Activated CD4-positive, alpha-beta T cell treated with anti-CD3 and anti-CD28 coated beads, Interleukin-2, amount 10 ng/mL, durations not matched to agents 24 days and 14 days (primary cell): ENCODE measurements at regions not wholly inside any gene's neighbourhood (a gene's known extent, or its start where the extent isn't known, plus 50 kb on each side); places are given as distances from the start of the nearest gene placed in this dataset.
"Not testable (repeated sequence)": the region's sequence is repeated elsewhere in the genome, so short reads cannot be mapped to it uniquely, and the experiment has no call there.

ENCODE experiments used
- DNase-seq: peaks from one replicate; pipeline ENCODE4 v3.0.0; 2022
- H3K27ac Mint-ChIP-seq: one replicate; pipeline ENCODE4 v1.8.0; 2022; ENCODE audit warnings: mild to moderate bottlenecking, mixed read lengths
- H3K27me3 Mint-ChIP-seq: one replicate; pipeline ENCODE4 v1.8.0; 2022; ENCODE audit warnings: mixed read lengths
- H3K36me3 Mint-ChIP-seq: one replicate; pipeline ENCODE4 v1.8.0; 2022; ENCODE audit warnings: low read depth, mild to moderate bottlenecking, mixed read lengths
- H3K4me1 Mint-ChIP-seq: one replicate; pipeline ENCODE4 v1.8.0; 2021; ENCODE audit warnings: mixed read lengths
- H3K4me3 Mint-ChIP-seq: one replicate; pipeline ENCODE4 v1.8.0; 2022; ENCODE audit warnings: mild to moderate bottlenecking, moderate library complexity, mixed read lengths
- H3K9me3 Mint-ChIP-seq: one replicate; pipeline ENCODE4 v1.8.0; 2021; ENCODE audit warnings: mixed read lengths
- intact Hi-C: fragments of 100-400 bp; cut with micrococcal nuclease; formaldehyde crosslinking; loops from one replicate; pipeline ENCODE4 v1.15.1; 2023

- Mint-ChIP-seq H3K4me1 (no peaks in the 10 kb centered on the region), H3K36me3 (no peaks in the 10 kb centered on the region), H3K27me3 (no peaks in the 10 kb centered on the region), H3K4me3 (no peak overlapping the region), H3K9me3 (no peaks in the 10 kb centered on the region), H3K27ac (no peak overlapping the region)
- intact Hi-C loops: no loop called here
- no peak for DNase-seq
Measured at GRCh38 chr13:65410791-65411190, 1819.3 kb downstream of the PCDH9 start.

- Mint-ChIP-seq H3K36me3 (no peaks in the 10 kb centered on the region), H3K4me1 (no peaks in the 10 kb centered on the region), H3K9me3 (peaks cover 4% of the 10 kb centered on the region), H3K27ac (no peak overlapping the region), H3K4me3 (no peak overlapping the region), H3K27me3 (no peaks in the 10 kb centered on the region)
- no peak for DNase-seq
- intact Hi-C loops: no loop called here
Measured at GRCh38 chr13:65401315-65401714, 1828.8 kb downstream of the PCDH9 start.

- Mint-ChIP-seq H3K36me3 (no peaks in the 10 kb centered on the region), H3K27me3 (no peaks in the 10 kb centered on the region), H3K4me1 (no peaks in the 10 kb centered on the region), H3K27ac (no peak overlapping the region), H3K4me3 (no peak overlapping the region), H3K9me3 (peaks cover 4% of the 10 kb centered on the region)
- DNase-seq: no peak
- intact Hi-C loops: no loop called here
Measured at GRCh38 chr13:65400702-65401101, 1829.4 kb downstream of the PCDH9 start.

- Mint-ChIP-seq H3K9me3 (no peaks in the 10 kb centered on the region), H3K36me3 (no peaks in the 10 kb centered on the region), H3K27me3 (no peaks in the 10 kb centered on the region), H3K4me3 (no peak overlapping the region), H3K27ac (no peak overlapping the region), H3K4me1 (no peaks in the 10 kb centered on the region)
- DNase-seq: no peak
- intact Hi-C loops: no loop called here
Measured at GRCh38 chr13:65387743-65388347, 1842.3 kb downstream of the PCDH9 start.

- no peak for DNase-seq
- no peaks in the 10 kb centered on the region for H3K36me3 Mint-ChIP-seq
- H3K9me3 Mint-ChIP-seq: no peaks in the 10 kb centered on the region
- no peak overlapping the region for H3K27ac Mint-ChIP-seq
- no peak overlapping the region for H3K4me3 Mint-ChIP-seq
- intact Hi-C loops: no loop called here
- H3K4me1 Mint-ChIP-seq: no peaks in the 10 kb centered on the region
- H3K27me3 Mint-ChIP-seq: no peaks in the 10 kb centered on the region
Measured at GRCh38 chr13:65378943-65379519, 1851.1 kb downstream of the PCDH9 start.

- H3K27me3 Mint-ChIP-seq: no peaks in the 10 kb centered on the region
- intact Hi-C loops: no loop called here
- no peaks in the 10 kb centered on the region for H3K36me3 Mint-ChIP-seq
- no peaks in the 10 kb centered on the region for H3K9me3 Mint-ChIP-seq
- DNase-seq: no peak
- no peak overlapping the region for H3K4me3 Mint-ChIP-seq
- H3K4me1 Mint-ChIP-seq: no peaks in the 10 kb centered on the region
- no peak overlapping the region for H3K27ac Mint-ChIP-seq
Measured at GRCh38 chr13:65378484-65378883, 1851.7 kb downstream of the PCDH9 start.

DNA sequence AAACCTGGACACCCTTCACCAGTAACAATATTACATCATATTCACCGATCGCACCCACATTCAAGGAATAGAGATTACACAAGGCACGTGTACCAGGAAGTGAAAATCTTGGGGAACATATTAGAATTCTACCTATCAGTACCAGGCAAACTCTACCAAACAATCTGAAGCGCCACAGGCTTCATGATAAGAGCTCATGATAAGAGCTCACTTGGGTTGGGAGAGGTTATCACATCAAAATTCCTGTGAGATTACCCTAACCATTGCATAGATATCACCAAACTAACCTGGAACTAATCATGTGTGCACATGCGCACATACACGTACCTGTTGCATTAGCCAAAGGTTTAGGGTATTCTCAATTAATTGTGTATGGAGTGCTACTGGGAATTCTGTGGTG lies 1861.3 kb downstream of the PCDH9 start:
- intact Hi-C loops: no loop called here
- Mint-ChIP-seq H3K9me3 (peaks cover 7% of the 10 kb centered on the region), H3K27me3 (no peaks in the 10 kb centered on the region), H3K27ac (no peak overlapping the region), H3K36me3 (no peaks in the 10 kb centered on the region), H3K4me3 (no peak overlapping the region), H3K4me1 (no peaks in the 10 kb centered on the region)
- DNase-seq: no peak

DNA sequence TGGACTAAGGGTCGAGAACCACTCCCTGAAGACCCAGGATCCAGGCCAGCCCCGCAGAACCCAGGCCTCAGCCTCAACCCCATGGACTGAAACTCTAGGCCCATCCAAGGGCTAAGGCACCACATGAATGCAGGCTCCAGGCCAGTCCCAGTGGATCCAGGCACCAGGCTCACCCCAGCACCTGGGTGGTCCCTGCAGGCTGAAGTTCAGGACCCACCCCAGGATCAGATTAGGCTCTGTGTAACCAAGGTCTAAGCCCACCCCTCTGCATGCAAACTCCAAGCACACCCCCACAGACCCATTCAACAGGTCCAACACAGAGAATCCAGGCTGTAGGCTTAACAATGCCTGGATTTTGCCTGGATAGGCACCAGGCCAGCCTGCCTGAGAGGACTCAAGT lies 1876.2 kb downstream of the PCDH9 start:
- no peak overlapping the region for H3K27ac Mint-ChIP-seq
- no peaks in the 10 kb centered on the region for H3K27me3 Mint-ChIP-seq
- no peak overlapping the region for H3K4me3 Mint-ChIP-seq
- H3K4me1 Mint-ChIP-seq: no peaks in the 10 kb centered on the region
- no peaks in the 10 kb centered on the region for H3K36me3 Mint-ChIP-seq
- no peaks in the 10 kb centered on the region for H3K9me3 Mint-ChIP-seq
- intact Hi-C loops: no loop called here
- DNase-seq: no peak

GRCh38 chr13:65353150-65353549 lies 1877.0 kb downstream of the PCDH9 start:
- H3K27me3 Mint-ChIP-seq, H3K4me3 Mint-ChIP-seq, intact Hi-C loops: not testable (repeated sequence)

DNA sequence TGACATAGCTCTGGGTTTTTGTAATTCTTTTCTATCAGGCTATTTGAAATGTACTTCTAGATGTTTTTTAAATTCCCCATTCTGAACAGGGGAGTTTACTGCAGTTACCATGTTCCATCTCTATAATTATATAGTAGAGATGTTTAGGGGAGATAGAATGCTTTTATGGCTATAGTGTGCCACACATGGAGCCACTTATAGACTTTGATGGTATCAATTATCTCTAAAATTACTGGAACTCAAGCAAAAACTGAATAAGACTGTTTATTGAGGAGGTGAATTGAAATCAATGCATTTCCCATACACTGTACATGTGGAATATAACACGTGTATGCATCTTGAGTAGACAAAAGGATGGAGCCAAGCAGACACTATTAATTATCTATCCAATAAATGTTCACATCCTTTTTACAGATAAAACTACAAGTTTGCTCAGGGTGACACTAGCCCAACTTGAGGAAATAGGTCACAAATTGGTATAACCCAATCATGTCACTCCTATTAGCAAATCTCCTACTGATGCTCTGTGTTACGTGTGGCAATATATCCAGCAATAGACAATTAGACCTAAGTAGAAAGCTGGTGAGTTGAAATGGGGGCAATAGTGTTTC lies 1882.6 kb downstream of the PCDH9 start:
- intact Hi-C loops: no loop called here
- Mint-ChIP-seq H3K9me3 (no peaks in the 10 kb centered on the region), H3K4me1 (no peaks in the 10 kb centered on the region), H3K36me3 (no peaks in the 10 kb centered on the region), H3K4me3 (no peak overlapping the region), H3K27me3 (no peaks in the 10 kb centered on the region), H3K27ac (no peak overlapping the region)
- no peak for DNase-seq

More at GRCh38 chr13:65353150-65353549, 1877.0 kb downstream of the PCDH9 start:
- not testable (repeated sequence) for H3K4me1 Mint-ChIP-seq, H3K9me3 Mint-ChIP-seq, H3K36me3 Mint-ChIP-seq, DNase-seq, H3K27ac Mint-ChIP-seq

- intact Hi-C loops: no loop called here
- Mint-ChIP-seq H3K27me3 (no peaks in the 10 kb centered on the region), H3K36me3 (no peaks in the 10 kb centered on the region), H3K4me3 (no peak overlapping the region), H3K9me3 (no peaks in the 10 kb centered on the region), H3K27ac (no peak overlapping the region), H3K4me1 (no peaks in the 10 kb centered on the region)
- no peak for DNase-seq
Measured at GRCh38 chr13:65343898-65344663, 1886.1 kb downstream of the PCDH9 start.

DNA sequence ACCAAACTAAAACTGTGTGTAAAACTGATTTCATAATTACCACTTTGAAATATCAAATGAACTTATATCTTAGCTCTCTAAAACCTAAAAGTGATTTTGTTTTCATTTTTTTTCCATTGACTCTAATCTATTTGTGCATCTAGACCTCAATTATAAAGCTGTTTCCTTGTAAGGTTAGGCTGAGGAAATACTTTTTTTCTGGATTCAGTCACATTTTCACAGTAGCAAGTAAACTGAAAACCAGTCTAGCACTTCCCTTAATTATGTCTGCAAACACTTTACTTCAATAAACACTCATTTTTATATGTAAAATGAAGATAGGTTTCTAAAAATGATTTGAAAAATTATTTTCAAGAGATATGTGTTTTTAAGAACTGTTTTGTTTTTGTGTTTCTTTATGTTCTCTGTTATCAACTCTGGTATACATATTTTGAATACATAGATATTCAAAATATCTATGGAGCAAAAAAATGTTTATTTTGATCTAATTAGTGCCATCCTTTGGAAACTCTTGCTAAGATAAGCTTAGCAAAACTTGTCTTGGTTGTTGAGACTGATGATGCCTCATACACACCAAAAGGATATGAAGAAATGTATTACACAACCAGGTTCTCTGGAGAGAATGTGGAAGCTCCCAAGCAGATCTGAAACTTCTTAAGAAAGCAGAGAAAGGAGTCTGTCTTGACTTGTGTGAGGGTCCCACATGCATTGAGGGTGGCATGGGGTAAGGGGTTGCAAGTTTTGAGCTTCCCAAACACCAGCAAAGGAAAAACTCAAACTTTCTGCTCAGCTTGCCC lies 1887.4 kb downstream of the PCDH9 start:
- no peaks in the 10 kb centered on the region for H3K4me1 Mint-ChIP-seq
- no peak overlapping the region for H3K4me3 Mint-ChIP-seq

DNA sequence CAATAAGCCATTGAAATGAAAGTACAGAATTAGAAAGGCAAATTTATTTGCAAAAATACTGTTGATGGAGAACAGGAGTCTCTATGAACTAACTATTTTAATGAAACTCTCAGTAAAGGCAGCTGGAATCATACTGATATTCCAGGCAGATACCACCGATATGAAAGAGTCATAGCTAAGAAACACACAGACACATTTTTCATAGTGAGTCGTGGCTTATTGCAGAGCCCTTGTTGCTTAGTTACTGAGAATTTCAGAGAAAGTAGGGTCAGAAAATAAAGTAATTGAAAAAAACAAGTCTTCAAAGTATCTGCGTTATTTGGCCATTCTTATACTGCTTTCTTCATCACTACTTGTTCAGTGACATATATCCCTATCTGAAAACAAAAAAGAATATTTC lies 1890.9 kb downstream of the PCDH9 start:
- no peak for DNase-seq
- Mint-ChIP-seq H3K27me3 (no peaks in the 10 kb centered on the region), H3K9me3 (no peaks in the 10 kb centered on the region), H3K36me3 (no peaks in the 10 kb centered on the region), H3K4me1 (no peaks in the 10 kb centered on the region), H3K4me3 (no peak overlapping the region), H3K27ac (no peak overlapping the region)
- intact Hi-C loops: no loop called here

More for the DNA sequence above, 1887.4 kb downstream of the PCDH9 start:
- intact Hi-C loops: no loop called here
- Mint-ChIP-seq H3K27me3 (no peaks in the 10 kb centered on the region), H3K9me3 (no peaks in the 10 kb centered on the region), H3K27ac (no peak overlapping the region), H3K36me3 (no peaks in the 10 kb centered on the region)
- no peak for DNase-seq

GRCh38 chr13:65336916-65337315 lies 1893.2 kb downstream of the PCDH9 start:
- H3K9me3 Mint-ChIP-seq: no peaks in the 10 kb centered on the region
- DNase-seq: no peak
- H3K27ac Mint-ChIP-seq: no peak overlapping the region
- no peaks in the 10 kb centered on the region for H3K36me3 Mint-ChIP-seq
- no peak overlapping the region for H3K4me3 Mint-ChIP-seq
- no peaks in the 10 kb centered on the region for H3K27me3 Mint-ChIP-seq
- intact Hi-C loops: no loop called here
- H3K4me1 Mint-ChIP-seq: no peaks in the 10 kb centered on the region
